GM19397 (cell line): ENCODE measurements at regions not wholly inside any gene's neighbourhood (a gene's known extent, or its start where the extent isn't known, plus 50 kb on each side); places are given as distances from the start of the nearest gene placed in this dataset.

Source experiments
- ATAC-seq: cut with Tn5 transposase; IDR thresholded peaks from one replicate; pipeline ENCODE4 v1.9.1; 2021; ENCODE audit warnings: mild to moderate bottlenecking, moderate library complexity; ENCODE audit not compliant: unreplicated experiment

- no peak for ATAC-seq
These were observed 662.0 kb downstream of the SQOR start for GRCh38 chr15:46296797-46297196.

GRCh38 chr15:46297766-46298165 is 662.9 kb downstream of the SQOR start:
- ATAC-seq, result peak; percentile 94

- no peak for ATAC-seq
These were observed 665.9 kb downstream of the SQOR start for GRCh38 chr15:46300716-46301115.

GRCh38 chr15:46301291-46301690 is 666.5 kb downstream of the SQOR start:
- no peak for ATAC-seq

- ATAC-seq, result no peak
These were observed 667.0 kb downstream of the SQOR start for GRCh38 chr15:46301826-46302225.

- ATAC-seq, result no peak
These were observed 669.5 kb downstream of the SQOR start for GRCh38 chr15:46304321-46304720.

GRCh38 chr15:46307746-46308145 is 672.9 kb downstream of the SQOR start:
- no peak for ATAC-seq

GRCh38 chr15:46309914-46310313 is 675.1 kb downstream of the SQOR start:
- ATAC-seq, result no peak

GRCh38 chr15:46312133-46312740 is 677.4 kb downstream of the SQOR start:
- peak; percentile 88 for ATAC-seq

GRCh38 chr15:46315434-46315833 is 680.6 kb downstream of the SQOR start:
- ATAC-seq, result no peak

GRCh38 chr15:46316024-46316423 is 681.2 kb downstream of the SQOR start:
- no peak for ATAC-seq

GRCh38 chr15:46317029-46317428 is 682.2 kb downstream of the SQOR start:
- no peak for ATAC-seq

- ATAC-seq, result no peak
These were observed 687.9 kb downstream of the SQOR start for GRCh38 chr15:46322753-46323152.

GRCh38 chr15:46326173-46326572 is 691.3 kb downstream of the SQOR start:
- no peak for ATAC-seq

GRCh38 chr15:46328821-46329220 is 694.0 kb downstream of the SQOR start:
- no peak for ATAC-seq

GRCh38 chr15:46329876-46330275 is 695.0 kb downstream of the SQOR start:
- no peak for ATAC-seq

GRCh38 chr15:46331546-46331945 is 696.7 kb downstream of the SQOR start:
- ATAC-seq, result no peak

GRCh38 chr15:46343196-46343935 is 708.5 kb downstream of the SQOR start:
- ATAC-seq, result no peak

GRCh38 chr15:46344115-46344724 is 709.4 kb downstream of the SQOR start:
- no peak for ATAC-seq

- ATAC-seq, result no peak
These were observed 710.1 kb downstream of the SQOR start for GRCh38 chr15:46344915-46345314.

- ATAC-seq, result no peak
These were observed 719.6 kb downstream of the SQOR start for GRCh38 chr15:46354443-46354842.

- ATAC-seq, result no peak
These were observed 730.7 kb downstream of the SQOR start for GRCh38 chr15:46365572-46365971.
